Hematopoietic multipotent progenitor cell treated with erythropoietin and hydrocortisone succinate and interleukin-3 and kit ligand, for 15 days (in vitro differentiated cells): ENCODE measurements at regions not wholly inside any gene's neighbourhood (a gene's known extent, or its start where the extent isn't known, plus 50 kb on each side); places are given as distances from the start of the nearest gene placed in this dataset.
A peak's percentile ranks its signal among the peaks of the same experiment; 100 is the strongest.

Source experiments
- DNase-seq: peaks from one replicate; pipeline ENCODE4 v3.0.0-alpha.2; 2015; ENCODE audit warnings: low spot score

DNA sequence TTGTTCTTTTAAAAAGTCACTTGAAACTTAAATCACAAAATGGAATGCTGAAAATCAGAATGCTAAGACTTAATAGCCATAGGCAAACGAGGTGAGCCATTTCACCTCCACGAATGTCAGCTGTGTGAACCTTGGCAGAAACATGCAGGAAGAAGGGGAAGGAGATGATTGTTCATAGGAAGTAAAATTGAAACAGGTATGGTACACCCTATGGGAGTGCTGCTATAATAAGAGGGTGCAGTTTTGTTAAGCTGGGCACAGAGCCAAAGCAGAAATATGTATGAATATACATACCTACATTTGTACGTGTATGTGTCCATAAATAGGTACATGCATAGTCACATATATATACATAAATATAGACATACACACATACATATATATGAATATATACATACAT is 51.0 kb upstream of the SPINK5 start:
- DNase-seq = no peak

DNA sequence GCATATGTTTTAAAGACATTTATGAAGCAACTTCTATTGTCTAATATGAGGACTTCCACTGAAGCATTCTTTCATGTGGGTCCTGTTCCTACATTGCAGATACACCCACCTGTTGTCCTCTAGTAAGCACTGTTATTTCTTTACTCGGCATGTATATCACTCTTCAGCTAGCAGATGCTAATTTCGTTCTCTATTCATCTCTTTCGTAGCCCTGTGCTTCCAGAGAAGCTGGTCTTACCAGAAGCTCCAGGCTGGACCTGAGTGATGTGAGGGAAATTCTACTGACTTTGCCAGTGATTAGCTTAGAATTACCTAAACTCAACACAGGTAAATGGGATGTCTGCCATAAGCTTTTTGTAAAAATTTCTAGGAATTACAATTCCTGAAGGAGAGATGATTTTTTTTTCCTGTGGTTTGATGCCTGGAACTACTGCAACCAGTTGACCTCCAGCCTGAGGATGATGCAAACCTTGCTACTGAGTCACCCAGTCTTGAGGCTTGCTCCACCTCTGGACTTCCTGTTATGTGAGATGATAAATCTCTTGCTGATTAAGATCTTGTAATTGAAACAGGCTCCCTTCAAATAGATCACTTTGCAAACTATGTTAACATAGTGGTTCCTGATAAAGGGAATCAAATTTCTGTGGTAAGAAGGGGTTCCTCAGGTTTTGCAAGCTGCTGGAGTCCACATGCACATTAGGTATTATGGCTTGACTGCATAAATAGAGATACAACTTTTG is 52.2 kb upstream of the SPINK5 start:
- DNase-seq = no peak

DNA sequence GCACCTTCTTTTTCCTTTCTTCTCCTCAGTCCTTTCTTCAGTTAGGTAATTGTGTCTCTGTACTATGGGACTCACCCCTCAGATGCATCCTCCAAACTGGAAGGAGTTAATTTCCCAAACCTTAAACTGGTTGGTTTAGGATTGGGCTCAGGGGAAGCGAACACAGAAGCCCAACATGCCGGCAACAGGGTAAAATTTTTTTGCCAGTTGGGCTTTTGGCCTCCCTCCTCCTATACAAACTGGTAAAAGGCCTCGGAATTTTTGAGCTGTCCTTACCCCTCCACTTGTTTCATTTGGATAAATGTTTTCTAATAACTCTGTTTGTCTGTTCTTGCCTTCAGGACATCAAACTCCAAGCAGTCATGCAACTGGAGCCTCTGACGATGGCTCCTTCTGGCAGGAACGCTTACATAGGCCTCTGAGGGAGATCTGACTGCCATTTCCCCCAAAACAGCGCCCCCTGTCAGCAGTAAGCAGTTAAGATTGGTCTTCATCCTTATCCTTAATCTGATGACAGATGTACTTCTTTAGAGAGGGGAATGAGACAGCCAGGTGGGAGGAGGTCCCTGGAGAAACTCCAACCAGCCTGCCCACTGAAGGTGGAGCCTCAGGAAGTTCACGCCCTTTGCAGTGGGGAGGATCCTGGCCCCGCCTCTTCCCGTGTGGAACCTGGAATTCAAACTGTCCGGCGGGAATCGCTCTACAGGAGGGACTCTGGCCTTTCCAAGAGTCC is 57.8 kb upstream of the SPINK5 start:
- DNase-seq = peak; percentile 5

DNA sequence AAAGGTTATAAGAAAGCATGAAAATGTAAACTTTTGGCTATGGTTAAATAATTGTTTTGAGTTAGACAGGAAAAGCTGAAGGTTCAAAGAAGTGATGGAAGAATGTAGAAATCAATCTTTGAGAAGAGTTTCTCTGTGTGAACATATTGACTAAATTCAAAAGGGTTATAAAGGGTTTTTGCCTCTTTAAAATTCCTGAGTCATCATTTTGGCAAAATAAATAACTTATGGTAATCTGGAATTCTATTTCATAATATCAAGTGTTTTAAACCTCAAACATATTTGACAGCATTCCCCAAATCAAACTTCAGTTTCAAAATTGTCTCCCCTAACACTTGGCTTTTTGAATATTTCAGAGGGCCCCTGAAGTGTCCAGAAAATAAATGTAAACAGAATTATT is 60.6 kb upstream of the SPINK5 start:
- DNase-seq = no peak

DNA sequence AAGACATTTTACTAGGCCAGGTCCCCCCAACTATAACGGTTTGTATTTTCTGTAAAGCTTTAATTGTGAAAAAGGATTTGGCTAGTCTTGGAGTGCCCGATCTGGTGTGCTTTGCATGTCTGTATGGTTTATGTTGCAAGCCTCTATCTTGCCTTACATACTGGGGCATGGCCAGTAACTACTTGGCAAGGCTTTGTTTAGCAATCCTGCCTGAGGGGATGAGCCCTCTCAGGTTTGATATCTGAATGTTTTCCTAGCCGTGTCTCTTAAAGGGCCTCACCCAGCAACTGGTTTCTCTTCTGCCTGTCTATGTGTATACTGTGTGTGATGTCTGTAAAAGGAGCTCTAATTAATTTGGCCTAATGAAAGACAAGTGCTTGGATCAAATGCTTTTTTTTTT is 61.3 kb upstream of the SPINK5 start:
- no peak for DNase-seq

DNA sequence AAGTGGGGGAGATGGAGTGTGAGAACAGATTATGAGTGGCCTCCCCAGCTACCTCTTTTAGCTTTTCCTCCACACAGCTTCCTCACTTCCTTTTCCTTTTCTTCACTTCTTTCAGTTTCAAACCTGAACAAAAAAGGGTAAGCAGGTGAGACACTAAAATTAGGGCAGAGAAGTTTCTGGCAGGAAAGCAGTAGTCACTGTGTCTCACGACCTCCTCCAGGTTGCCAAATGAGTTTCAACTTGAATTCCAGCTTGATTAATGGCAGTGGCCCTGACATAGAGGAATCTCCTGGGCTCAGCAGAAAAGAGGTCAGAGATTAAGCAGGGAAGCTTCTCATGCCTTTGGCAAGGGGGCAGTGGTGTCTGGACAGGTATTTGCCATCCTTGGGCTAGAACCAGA is 63.7 kb upstream of the SPINK5 start:
- no peak for DNase-seq

DNA sequence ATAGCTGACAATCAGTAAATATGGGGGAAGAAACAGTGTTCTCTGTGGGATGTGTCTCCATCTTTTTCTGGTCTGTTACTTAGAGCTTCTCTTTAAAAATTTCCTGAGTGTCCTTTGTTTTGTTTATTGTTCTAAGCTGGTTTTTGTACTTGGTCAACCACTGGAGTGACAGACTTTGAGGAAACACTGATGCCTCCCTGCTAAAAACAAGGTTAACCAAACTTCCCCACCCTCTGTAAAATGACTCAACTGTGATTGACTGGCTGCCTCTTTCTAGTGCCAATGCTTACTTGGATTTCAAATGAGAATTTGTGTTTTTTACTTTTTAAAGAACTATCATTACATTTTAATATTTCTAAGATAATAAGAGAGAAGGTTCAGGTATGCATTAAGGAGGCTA is 65.1 kb upstream of the SPINK5 start:
- no peak for DNase-seq

DNA sequence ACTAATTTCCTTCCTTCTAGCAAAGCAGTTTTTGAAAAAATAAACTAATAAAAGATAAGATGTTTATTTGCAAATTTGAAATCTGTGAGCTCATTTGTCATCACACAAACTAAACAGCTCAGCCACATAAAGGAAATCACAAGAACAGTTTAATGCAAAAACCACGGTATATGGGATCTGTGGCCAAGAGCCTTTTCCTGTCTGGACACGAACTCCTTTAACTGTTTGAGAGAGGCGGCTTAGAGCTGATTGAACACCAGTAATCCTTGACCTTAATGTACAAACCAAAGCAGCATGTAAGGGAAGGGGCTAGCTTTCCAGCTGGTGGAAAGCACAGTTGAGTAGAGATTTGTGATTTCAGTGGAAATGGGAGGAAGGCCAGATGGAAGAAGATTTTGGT is 66.3 kb upstream of the SPINK5 start:
- DNase-seq = no peak

DNA sequence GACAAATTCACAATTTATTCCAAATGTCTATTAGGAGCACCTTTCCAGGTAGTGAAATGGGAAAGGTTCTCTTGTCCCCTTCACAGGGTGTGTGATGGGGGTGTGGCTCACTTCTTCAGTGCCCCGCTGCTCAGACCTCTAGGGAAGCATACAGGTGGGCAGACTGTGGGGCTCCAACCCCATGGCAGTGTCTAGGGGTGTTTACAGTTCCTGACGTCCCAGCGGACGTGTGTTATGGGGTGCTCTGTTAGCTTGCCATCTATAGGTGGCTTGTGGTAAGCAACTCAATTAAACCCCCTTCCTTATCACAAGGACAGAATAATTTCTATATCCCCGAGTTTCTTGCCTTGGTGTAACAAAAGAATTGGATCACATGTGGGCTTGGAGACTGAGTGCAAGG is 67.4 kb upstream of the SPINK5 start:
- DNase-seq = no peak

DNA sequence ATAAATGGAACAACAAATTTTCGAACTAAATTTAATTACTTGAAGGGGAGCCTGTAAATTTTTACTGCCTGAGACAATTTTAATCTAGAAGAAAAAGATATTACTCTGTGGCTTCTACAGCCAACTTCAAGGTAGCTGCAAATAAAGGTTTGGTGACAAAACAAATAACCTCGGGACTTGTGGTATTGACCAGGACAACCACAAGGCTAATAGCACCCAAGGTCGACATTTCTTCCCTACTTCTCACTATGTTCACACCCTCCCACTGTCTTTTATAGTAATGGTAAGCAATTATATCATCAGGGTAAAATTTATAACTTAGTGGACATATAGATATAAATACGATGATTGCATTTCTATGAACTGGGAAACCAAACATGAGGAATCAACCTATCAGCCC is 67.9 kb upstream of the SPINK5 start:
- no peak for DNase-seq

DNA sequence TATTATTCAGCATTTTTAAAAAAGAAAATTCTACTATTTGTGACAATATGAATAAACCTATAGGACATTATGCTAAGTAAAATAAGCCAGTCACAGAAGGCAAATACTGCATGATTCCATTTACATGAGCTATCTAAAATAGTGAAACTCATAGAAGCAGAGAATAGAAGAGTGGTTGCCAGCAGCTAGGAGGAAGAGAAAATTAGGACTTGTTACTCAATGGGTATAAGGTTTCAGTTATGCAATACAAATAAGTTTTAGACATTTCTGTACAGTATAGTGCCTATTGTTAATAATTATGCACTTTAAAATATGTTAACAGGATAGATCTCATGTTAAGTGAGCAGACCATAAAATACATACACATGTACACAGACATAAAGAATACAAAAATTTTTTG is 73.8 kb upstream of the SPINK5 start:
- no peak for DNase-seq

DNA sequence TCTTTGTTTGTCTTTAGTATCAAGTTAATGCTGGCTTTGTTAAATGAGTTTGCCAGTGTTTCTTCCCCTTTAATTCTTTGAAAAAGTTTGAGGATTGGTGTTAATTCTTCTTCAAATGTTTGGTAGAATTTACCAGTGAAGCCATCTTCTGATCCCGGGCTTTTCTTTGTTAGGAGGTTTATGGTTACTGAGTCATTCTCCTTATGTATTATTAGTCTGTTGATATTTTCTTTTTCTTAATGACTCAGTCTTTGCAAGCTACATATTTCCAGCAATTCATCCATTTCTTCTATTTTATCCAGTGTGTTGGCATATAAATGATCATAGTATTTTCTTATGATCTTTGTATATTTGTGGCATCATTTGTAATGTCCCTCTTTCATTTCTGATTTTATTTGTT is 74.5 kb upstream of the SPINK5 start:
- DNase-seq = no peak

DNA sequence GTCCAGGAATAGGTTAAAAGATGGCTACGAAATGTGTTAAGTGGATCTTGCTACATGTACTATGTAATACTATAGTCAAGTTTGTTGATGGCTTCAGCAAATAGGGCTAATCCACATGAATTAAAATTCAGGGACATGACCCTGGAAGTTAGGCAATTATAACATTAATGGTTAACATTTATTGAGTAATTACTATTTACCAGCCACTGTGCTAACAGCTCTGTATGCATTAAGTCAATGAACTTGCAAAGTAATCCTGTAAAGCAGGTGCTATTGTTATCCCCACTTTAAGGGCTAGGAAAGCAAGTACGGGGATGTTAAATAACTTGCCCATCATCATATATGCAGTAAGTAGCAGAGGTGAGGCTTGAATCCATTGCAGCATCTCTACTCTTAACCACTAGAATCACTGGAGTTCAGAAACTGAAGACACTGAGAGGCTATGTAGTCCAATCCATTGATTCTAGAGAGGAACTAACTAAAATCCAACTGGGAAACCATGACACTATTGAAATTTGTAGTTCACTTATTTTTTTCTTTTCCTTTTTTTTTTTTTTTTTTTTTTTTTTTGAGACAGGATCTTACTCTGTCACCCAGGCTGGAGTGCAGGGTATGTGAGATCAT is 77.5 kb upstream of the SPINK5 start:
- DNase-seq = no peak

DNA sequence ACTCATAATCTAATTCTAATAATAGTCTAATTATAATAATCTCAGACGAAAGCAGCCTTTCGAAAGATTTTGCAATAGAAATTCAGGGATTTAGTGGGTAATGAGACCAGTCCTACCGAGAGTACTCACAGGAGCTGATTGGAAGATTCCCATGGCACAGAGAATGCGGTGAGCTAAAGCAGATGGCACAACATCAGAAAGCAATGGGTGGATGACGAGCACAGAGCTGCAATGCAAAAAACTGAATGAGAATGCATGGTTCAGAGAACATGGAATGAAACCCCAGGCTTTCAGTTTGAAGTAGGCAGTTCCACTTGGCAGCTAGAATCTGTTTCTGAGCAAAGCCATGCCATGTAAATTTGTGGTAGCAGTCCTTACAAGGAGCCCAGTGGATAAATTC is 78.2 kb upstream of the SPINK5 start:
- no peak for DNase-seq

DNA sequence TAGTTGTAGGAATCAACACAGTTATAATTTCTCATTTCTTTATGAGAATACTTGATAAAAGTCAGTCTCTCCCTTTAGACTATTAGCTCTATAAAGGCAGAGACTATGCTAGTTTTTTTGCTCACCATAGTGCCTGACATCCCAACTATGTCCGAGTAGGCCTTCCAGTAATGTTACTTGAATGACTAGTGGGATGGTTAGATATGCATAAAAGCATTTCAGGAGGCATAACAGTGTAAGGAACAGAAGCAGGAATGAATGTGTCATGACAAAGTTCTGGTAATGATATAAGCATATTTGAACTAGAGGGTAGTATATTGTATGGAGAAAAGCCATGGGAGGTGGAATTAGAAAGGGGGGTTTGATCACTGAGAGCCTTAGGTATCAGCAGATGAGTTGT is 77.4 kb upstream of the C5orf46 start:
- no peak for DNase-seq

DNA sequence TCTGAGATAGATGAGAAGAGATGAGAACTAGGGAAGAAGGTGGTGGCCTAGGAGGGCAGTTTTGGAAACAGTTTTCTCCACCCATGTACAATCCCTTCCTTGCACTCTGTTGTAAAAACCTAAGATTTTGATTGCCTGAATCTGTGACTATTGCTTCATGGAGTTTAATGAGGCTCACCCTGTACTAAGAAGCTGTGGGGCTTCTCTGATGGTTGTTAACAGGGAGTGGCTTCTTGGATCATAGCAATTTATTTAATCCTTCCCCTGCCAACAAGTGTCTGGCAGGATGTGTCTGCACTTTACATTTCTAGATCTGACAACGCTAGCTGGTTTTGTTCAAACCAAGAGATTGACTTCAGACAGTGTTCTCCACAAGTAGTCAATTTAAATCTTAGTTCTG is 74.7 kb upstream of the C5orf46 start:
- no peak for DNase-seq

DNA sequence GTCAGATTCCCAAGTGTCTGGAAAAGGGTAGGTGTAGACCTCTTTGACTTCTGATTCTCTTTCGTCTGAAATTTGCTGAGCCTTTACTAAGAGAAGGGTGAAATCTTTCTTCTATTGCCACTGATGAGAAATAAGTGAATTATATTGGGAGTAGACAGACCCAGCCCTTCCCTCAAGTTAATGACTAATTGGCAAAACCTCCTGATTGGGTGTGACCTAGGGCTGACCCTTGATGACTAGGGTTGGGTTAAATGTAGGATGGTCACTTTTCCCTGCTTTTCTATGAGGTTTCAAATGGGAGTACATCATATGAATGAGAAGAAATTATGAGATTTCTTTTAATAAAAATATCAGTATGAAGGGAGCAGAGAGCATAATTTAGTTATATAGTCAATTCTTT is 73.4 kb upstream of the C5orf46 start:
- DNase-seq = no peak

DNA sequence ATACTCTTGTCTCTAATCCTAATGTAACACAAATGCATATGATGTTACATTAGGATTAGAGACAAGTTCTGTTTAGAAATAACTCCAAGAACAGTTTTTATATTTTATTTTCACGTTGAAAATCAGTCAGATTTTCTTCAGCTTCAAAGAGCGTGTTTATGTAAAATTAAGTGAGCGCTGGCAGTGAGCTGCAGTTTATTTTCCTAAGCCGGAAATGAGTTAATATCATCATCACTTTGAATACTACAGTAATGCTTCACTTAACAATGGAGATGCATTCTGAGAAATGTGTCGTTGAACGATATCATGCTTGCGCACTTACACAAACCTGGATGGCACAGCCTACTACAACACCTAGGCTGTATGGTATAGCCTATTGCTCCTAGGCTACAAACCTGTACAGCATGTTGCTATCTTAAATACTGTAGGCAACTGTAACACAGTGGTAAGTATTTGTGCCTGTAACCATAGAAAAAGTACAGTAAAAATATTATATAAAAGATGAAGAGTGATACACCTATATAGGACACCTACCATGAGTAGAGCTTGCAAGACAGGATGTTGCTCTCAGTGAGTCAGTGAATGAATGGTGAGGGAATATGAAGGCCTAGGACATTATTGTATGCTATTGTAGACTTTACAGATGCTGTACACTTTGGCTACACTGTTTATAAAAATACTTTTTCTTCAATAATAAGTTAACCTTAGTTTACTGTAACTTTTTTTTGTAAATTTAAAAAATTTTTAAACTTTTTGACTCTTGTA is 65.9 kb upstream of the C5orf46 start:
- no peak for DNase-seq

DNA sequence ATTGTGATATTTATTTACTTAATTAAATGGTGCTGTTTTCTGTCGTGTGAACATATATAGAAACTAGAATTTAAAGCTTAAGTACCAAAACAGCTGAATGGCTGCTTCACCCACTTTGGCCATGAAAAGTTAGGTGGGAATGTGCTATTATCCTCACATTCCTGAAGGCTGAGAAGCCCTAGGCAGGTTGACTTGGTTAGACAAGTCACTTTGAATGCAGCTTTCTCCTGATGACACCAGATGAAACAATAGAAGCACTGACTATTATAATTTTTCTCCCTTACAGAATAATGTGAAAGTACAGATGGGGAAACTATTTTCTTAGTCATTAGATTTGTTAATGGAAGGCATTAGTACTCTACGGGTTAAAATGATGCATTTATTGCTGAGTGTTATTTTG is 65.1 kb upstream of the C5orf46 start:
- DNase-seq = no peak

DNA sequence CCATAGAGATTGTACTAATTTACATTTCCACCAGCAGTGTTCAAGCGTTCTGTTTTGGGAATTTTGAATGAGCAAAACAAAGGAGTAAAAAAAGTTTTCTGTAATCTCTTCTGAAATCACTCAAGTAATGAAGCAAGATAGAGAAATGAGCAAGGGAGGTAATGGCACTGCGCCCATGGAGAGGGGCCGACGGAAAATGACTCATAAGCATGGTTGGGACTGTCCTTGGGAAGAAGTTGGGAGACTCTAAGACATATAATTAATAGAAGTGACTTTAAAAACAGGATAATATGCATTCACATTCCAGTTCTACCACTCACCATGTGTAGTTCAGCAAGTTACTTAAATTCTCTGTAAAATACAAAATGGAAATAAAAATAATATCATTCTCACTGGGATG is 62.5 kb upstream of the C5orf46 start:
- no peak for DNase-seq

DNA sequence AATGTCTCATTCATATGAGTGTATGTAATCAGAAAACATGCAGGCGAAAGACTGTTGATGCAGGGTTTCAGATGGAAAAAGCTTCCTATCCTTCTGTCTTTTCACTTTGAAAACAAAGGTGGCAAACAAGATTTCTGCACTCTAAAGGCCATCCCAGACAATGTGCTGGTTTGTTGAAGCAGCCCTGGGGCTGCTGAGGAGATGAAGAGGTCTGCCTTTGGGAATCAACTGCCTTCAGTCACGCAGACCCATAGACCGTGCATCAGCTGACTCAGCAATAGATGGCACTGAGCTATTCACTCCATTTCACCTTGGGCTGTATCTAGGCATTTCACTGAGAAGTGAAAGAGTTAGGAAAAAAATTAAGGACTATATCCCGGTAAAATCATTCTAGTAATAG is 60.5 kb upstream of the C5orf46 start:
- no peak for DNase-seq

DNA sequence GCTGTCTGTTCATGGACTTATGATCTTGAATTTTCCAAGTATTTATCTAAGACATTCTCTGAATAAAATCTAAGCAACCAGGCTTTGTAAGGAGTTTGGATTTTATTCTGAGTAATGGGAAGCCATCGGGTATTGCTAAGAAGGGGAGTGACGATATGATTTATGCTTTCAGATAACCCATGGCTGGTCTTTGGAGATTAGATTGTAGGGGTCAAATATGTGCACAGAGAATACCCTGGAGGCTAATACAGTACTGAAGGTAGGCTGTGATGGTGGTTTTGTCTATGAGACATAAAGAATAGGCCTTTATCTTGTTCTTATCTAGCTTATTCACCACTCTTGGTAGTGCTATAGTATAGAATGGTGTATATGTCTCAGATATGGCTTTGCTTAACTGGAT is 60.0 kb upstream of the C5orf46 start:
- DNase-seq = no peak

DNA sequence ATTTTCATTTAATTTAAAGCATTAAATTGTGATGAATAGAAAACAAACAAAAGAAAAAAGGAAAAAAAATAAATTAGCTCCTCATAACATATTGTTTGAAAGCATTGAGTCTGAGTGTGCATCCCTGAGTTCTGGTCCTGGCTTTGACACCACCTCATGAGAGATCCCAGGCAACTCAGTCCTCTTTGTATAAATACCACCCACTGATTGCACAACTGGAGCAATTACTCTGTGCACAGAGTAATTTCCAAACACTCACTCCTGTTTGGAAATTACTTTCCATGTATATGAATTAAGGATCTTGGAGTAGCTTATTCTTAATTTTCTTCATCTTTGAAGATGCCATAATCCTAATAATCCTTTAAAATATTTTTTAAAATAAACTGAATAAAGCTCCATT is 59.4 kb upstream of the C5orf46 start:
- DNase-seq = no peak
